GM23338 (cell line): ENCODE measurements at regions not wholly inside any gene's neighbourhood (a gene's known extent, or its start where the extent isn't known, plus 50 kb on each side); places are given as distances from the start of the nearest gene placed in this dataset.
A peak's percentile ranks its signal among the peaks of the same experiment; 100 is the strongest.

Experiments
- ATAC-seq: fragments of 200-7000 bp; cut with Tn5 transposase; 3 replicates; pipeline ENCODE4 v1.9.1; 2020
- DNase-seq: peaks from one replicate; pipeline ENCODE4 v3.0.0-alpha.2; 2015; ENCODE audit warnings: low spot score
- H2AFZ ChIP-seq: fragments of 200-600 bp; sonication (generic); 2 replicates; pipeline ENCODE4 v1.8.0; 2016; ENCODE audit warnings: antibody characterized with exemption, mild to moderate bottlenecking, moderate library complexity
- H3F3A ChIP-seq: fragments of 200-600 bp; sonication (generic); replicated peaks from 2 replicates; pipeline ENCODE4 v1.8.0; 2017; ENCODE audit warnings: antibody characterized with exemption, mixed run types, low read depth
- H3K27ac ChIP-seq: fragments of 200-600 bp; sonication (generic); 2 replicates; pipeline ENCODE4 v1.6.1; 2016; ENCODE audit warnings: low read depth
- H3K27me3 ChIP-seq: fragments of 200-600 bp; sonication (generic); 2 replicates; pipeline ENCODE4 v1.8.0; 2016; ENCODE audit warnings: mild to moderate bottlenecking, mixed run types, moderate library complexity; ENCODE audit not compliant: insufficient read depth
- H3K36me3 ChIP-seq: fragments of 200-600 bp; sonication (generic); 2 replicates; pipeline ENCODE4 v1.8.0; 2016; ENCODE audit warnings: mild to moderate bottlenecking; ENCODE audit not compliant: insufficient read depth
- H3K4me1 ChIP-seq: fragments of 200-600 bp; sonication (generic); 2 replicates; pipeline ENCODE4 v1.8.0; 2016; ENCODE audit warnings: mild to moderate bottlenecking, moderate library complexity; ENCODE audit not compliant: insufficient read depth
- H3K4me2 ChIP-seq: fragments of 200-600 bp; sonication (generic); 2 replicates; pipeline ENCODE4 v1.7.1; 2017; ENCODE audit warnings: mixed run types
- H3K4me3 ChIP-seq: fragments of 200-600 bp; sonication (generic); 2 replicates; pipeline ENCODE4 v1.6.1; 2016; ENCODE audit warnings: mixed run types
- H3K79me2 ChIP-seq: fragments of 200-600 bp; sonication (generic); replicated peaks from 2 replicates; pipeline ENCODE4 v1.8.0; 2017; ENCODE audit warnings: mild to moderate bottlenecking; ENCODE audit not compliant: insufficient read depth
- H3K9me2 ChIP-seq: fragments of 200-600 bp; sonication (generic); 2 replicates; pipeline ENCODE4 v1.8.0; 2017; ENCODE audit not compliant: insufficient read depth
- H4K20me1 ChIP-seq: fragments of 200-600 bp; sonication (generic); replicated peaks from 2 replicates; pipeline ENCODE4 v1.8.0; 2017; ENCODE audit warnings: mild to moderate bottlenecking; ENCODE audit not compliant: insufficient read depth
- H3K27ac Mint-ChIP-seq: 2 replicates; pipeline ENCODE4 v1.8.0; 2020; ENCODE audit warnings: inconsistent platforms, mild to moderate bottlenecking, moderate library complexity, mixed read lengths
- H3K27me3 Mint-ChIP-seq: 3 replicates; pipeline ENCODE4 v1.8.0; 2022; ENCODE audit warnings: low read depth, mild to moderate bottlenecking, moderate library complexity, mixed read lengths, inconsistent platforms; ENCODE audit not compliant: insufficient read depth, poor library complexity
- H3K36me3 Mint-ChIP-seq: 3 replicates; pipeline ENCODE4 v1.8.0; 2021; ENCODE audit warnings: low read depth, mild to moderate bottlenecking, inconsistent platforms, moderate library complexity, mixed read lengths
- H3K4me1 Mint-ChIP-seq: 3 replicates; pipeline ENCODE4 v1.8.0; 2020; ENCODE audit warnings: mild to moderate bottlenecking, inconsistent platforms, mixed read lengths
- H3K4me3 Mint-ChIP-seq: 3 replicates; pipeline ENCODE4 v1.8.0; 2021; ENCODE audit warnings: moderate library complexity, mild to moderate bottlenecking, inconsistent platforms, mixed read lengths
- H3K9me3 Mint-ChIP-seq: 3 replicates; pipeline ENCODE4 v1.8.0; 2020; ENCODE audit warnings: moderate library complexity, mild to moderate bottlenecking, inconsistent platforms, mixed read lengths
- CREB1 ChIP-seq: fragments of 250-450 bp; sonication (Bioruptor Pico); IDR thresholded peaks from 2 replicates; pipeline ENCODE4 v1.5.0; 2020; ENCODE audit warnings: low read depth, mild to moderate bottlenecking, moderate library complexity
- EZH2 ChIP-seq: fragments of 200-600 bp; sonication (generic); IDR thresholded peaks from one replicate; pipeline ENCODE4 v1.8.0; 2017; ENCODE audit warnings: antibody characterized with exemption, mild to moderate bottlenecking, low read depth; ENCODE audit not compliant: unreplicated experiment
- JUNB ChIP-seq: IDR thresholded peaks from one replicate; pipeline ENCODE4 v1.6.1; 2016; ENCODE audit warnings: antibody characterized with exemption; ENCODE audit not compliant: unreplicated experiment
- NANOG ChIP-seq: IDR thresholded peaks from 2 replicates; pipeline ENCODE4 v1.6.1; 2016; ENCODE audit warnings: antibody characterized with exemption, borderline replicate concordance
- TF ChIP-seq, protein P1 (sequence below): IDR thresholded peaks from 2 replicates; pipeline ENCODE4 v1.6.1; 2016; ENCODE audit warnings: antibody characterized with exemption
- TF ChIP-seq, protein P2 (sequence below): fragments of 250-450 bp; sonication (Bioruptor Pico); IDR thresholded peaks from 2 replicates; pipeline ENCODE4 v1.5.0; 2020; ENCODE audit warnings: mild to moderate bottlenecking, moderate library complexity

DNA sequence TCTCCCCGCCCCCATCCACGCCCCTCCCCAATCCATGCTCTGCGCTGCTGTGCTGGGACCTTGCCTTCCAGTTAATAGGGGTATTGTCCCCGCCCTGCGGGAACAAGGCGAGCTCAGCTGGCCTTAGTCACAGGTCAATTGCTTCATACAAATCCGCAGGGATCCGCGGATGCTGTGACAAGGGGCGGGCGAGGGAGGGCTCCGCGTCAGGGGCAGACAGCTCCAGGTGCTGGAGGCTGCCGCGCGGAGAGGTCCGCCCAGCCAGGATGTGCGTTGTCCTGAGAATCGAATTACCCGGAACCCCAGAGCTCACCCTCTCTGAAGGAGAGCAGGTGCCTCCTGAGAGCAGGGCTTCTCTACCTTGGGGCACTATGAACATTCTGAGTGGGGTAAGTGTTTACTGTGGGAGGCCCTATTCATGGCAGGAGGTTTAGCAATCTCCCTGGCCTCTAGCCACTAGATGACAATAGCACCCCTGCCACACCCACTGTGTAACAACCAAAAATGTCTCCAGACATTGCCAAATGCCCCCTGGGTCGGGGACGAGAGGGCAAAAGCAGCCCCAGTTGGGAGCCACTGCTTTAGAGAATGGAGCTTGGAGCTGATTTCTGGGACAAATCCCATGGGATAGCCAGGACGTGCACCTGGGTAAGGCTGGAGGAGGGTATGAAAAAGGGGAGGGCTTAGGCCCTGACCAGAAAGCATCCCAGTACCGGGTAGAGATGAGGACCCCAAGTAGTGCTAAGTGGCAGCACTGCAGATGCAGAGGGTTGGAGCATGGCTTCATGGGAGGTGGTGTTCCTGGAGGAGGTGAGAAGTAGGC lies 138.2 kb downstream of the CYLD start:
- Mint-ChIP-seq H3K36me3 (no peaks in the 10 kb centered on the region), H3K4me3 (peak overlapping the region; percentile 64; the same call in 2 of the 3 replicates), H3K27me3 (peaks cover 12% of the 10 kb centered on the region), H3K27ac (no peak overlapping the region), H3K4me1 (peaks cover 12% of the 10 kb centered on the region; the same call in 2 of the 3 replicates), H3K9me3 (no peaks in the 10 kb centered on the region)
- no peaks in the 10 kb centered on the region for H3K4me1 ChIP-seq
- H3K27ac ChIP-seq, result no peak overlapping the region
- H3F3A ChIP-seq, result no peaks in the 10 kb centered on the region
- peak; percentile 88 for ATAC-seq
- no peaks in the 10 kb centered on the region for H3K79me2 ChIP-seq
- no peaks in the 10 kb centered on the region for H4K20me1 ChIP-seq
- peak; percentile 77 for DNase-seq
- TF ChIP-seq, protein P1, sequence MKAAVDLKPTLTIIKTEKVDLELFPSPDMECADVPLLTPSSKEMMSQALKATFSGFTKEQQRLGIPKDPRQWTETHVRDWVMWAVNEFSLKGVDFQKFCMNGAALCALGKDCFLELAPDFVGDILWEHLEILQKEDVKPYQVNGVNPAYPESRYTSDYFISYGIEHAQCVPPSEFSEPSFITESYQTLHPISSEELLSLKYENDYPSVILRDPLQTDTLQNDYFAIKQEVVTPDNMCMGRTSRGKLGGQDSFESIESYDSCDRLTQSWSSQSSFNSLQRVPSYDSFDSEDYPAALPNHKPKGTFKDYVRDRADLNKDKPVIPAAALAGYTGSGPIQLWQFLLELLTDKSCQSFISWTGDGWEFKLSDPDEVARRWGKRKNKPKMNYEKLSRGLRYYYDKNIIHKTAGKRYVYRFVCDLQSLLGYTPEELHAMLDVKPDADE, result no peak
- TF ChIP-seq JUNB (no peak), CREB1 (CRISPR knock-in tag) (peak; percentile 53), EZH2 (no peak)
- peak overlapping the region; percentile 75 for H3K4me2 ChIP-seq
- H3K36me3 ChIP-seq, result no peaks in the 10 kb centered on the region
- H3K9me2 ChIP-seq, result no peaks in the 10 kb centered on the region
- H3K27me3 ChIP-seq, result no peaks in the 10 kb centered on the region
- peak overlapping the region; percentile 98 for H2AFZ ChIP-seq
- H3K4me3 ChIP-seq, result peak overlapping the region; percentile 54

DNA sequence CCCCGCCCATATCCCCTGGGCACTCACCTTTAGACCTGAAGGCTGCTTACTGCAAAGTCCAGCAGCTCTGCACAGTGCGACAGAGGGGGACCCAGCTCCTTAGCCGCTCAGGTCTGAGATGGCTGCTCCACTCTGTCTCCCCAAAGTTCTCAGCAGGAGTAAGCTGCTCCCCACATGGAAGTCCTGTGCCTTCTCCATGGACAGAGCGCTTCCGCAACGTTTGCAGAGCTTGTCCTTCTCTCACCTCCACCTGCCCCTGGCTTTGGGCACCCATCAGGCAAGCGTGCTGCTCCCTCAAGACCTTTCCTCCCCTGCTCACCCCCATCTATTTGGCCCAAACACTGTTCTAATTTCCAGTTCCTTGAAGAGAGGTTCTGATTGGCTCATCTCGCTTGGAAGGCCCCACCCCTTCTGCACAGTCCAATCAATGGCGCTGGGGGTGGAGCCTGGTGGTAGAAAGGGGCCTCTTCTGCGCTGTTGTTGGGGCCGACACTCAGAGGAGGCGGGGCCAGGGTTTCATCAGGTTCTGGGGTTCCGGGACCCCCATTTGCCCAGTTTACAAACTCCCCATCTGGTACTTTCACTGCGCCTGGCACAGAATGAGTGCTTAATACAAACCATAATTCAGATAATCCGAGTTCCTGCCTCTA lies 137.2 kb downstream of the CYLD start:
- Histone ChIP-seq H3K27ac (no peak overlapping the region), H3F3A (no peaks in the 10 kb centered on the region), H4K20me1 (no peaks in the 10 kb centered on the region), H3K36me3 (no peaks in the 10 kb centered on the region), H2AFZ (peak overlapping the region; percentile 98), H3K9me2 (no peaks in the 10 kb centered on the region), H3K4me2 (peak overlapping the region; percentile 75), H3K4me1 (no peaks in the 10 kb centered on the region), H3K79me2 (no peaks in the 10 kb centered on the region), H3K4me3 (peak overlapping the region; percentile 54), H3K27me3 (no peaks in the 10 kb centered on the region)
- Mint-ChIP-seq H3K4me1 (peaks cover 8% of the 10 kb centered on the region; the same call in 2 of the 3 replicates), H3K4me3 (peak overlapping the region; percentile 64; the same call in 2 of the 3 replicates), H3K9me3 (no peaks in the 10 kb centered on the region), H3K27me3 (peaks cover 10% of the 10 kb centered on the region), H3K36me3 (no peaks in the 10 kb centered on the region), H3K27ac (no peak overlapping the region)
- TF ChIP-seq NANOG, result no peak
- peak; percentile 64 for DNase-seq
- peak; percentile 69 for ATAC-seq

DNA sequence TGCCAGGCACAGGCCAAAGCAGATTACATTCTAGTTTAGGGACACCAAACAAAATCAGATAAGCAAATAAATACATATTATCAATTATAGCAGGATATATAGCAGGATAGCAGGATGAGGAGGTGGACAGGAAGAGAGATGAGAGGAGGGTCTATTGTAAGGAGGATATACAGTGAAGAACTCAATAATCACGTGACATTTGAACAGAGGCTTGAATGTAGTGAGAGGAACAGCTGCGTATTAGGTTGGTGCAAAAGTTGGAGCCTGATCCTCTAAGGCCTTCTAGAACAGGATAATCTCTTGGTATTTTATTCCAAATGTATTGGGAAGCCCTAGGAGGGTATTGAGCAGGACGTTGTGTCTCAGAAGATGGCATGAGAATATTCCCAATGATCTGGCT lies 136.7 kb downstream of the CYLD start:
- Histone ChIP-seq H3F3A (no peaks in the 10 kb centered on the region), H4K20me1 (no peaks in the 10 kb centered on the region), H3K4me3 (no peak overlapping the region), H3K27me3 (no peaks in the 10 kb centered on the region), H3K27ac (no peak overlapping the region), H3K9me2 (no peaks in the 10 kb centered on the region), H2AFZ (no peak overlapping the region; the same call in 1 of the 2 replicates), H3K4me1 (no peaks in the 10 kb centered on the region), H3K4me2 (no peak overlapping the region), H3K36me3 (no peaks in the 10 kb centered on the region), H3K79me2 (no peaks in the 10 kb centered on the region)
- peaks cover 10% of the 10 kb centered on the region for H3K27me3 Mint-ChIP-seq
- no peak overlapping the region for H3K27ac Mint-ChIP-seq
- no peaks in the 10 kb centered on the region for H3K36me3 Mint-ChIP-seq
- peaks cover 6% of the 10 kb centered on the region; the same call in 2 of the 3 replicates for H3K4me1 Mint-ChIP-seq
- H3K4me3 Mint-ChIP-seq, result no peak overlapping the region; the same call in 2 of the 3 replicates
- ATAC-seq (no peak), DNase-seq (no peak)
- H3K9me3 Mint-ChIP-seq, result no peaks in the 10 kb centered on the region
- TF ChIP-seq, protein P2, sequence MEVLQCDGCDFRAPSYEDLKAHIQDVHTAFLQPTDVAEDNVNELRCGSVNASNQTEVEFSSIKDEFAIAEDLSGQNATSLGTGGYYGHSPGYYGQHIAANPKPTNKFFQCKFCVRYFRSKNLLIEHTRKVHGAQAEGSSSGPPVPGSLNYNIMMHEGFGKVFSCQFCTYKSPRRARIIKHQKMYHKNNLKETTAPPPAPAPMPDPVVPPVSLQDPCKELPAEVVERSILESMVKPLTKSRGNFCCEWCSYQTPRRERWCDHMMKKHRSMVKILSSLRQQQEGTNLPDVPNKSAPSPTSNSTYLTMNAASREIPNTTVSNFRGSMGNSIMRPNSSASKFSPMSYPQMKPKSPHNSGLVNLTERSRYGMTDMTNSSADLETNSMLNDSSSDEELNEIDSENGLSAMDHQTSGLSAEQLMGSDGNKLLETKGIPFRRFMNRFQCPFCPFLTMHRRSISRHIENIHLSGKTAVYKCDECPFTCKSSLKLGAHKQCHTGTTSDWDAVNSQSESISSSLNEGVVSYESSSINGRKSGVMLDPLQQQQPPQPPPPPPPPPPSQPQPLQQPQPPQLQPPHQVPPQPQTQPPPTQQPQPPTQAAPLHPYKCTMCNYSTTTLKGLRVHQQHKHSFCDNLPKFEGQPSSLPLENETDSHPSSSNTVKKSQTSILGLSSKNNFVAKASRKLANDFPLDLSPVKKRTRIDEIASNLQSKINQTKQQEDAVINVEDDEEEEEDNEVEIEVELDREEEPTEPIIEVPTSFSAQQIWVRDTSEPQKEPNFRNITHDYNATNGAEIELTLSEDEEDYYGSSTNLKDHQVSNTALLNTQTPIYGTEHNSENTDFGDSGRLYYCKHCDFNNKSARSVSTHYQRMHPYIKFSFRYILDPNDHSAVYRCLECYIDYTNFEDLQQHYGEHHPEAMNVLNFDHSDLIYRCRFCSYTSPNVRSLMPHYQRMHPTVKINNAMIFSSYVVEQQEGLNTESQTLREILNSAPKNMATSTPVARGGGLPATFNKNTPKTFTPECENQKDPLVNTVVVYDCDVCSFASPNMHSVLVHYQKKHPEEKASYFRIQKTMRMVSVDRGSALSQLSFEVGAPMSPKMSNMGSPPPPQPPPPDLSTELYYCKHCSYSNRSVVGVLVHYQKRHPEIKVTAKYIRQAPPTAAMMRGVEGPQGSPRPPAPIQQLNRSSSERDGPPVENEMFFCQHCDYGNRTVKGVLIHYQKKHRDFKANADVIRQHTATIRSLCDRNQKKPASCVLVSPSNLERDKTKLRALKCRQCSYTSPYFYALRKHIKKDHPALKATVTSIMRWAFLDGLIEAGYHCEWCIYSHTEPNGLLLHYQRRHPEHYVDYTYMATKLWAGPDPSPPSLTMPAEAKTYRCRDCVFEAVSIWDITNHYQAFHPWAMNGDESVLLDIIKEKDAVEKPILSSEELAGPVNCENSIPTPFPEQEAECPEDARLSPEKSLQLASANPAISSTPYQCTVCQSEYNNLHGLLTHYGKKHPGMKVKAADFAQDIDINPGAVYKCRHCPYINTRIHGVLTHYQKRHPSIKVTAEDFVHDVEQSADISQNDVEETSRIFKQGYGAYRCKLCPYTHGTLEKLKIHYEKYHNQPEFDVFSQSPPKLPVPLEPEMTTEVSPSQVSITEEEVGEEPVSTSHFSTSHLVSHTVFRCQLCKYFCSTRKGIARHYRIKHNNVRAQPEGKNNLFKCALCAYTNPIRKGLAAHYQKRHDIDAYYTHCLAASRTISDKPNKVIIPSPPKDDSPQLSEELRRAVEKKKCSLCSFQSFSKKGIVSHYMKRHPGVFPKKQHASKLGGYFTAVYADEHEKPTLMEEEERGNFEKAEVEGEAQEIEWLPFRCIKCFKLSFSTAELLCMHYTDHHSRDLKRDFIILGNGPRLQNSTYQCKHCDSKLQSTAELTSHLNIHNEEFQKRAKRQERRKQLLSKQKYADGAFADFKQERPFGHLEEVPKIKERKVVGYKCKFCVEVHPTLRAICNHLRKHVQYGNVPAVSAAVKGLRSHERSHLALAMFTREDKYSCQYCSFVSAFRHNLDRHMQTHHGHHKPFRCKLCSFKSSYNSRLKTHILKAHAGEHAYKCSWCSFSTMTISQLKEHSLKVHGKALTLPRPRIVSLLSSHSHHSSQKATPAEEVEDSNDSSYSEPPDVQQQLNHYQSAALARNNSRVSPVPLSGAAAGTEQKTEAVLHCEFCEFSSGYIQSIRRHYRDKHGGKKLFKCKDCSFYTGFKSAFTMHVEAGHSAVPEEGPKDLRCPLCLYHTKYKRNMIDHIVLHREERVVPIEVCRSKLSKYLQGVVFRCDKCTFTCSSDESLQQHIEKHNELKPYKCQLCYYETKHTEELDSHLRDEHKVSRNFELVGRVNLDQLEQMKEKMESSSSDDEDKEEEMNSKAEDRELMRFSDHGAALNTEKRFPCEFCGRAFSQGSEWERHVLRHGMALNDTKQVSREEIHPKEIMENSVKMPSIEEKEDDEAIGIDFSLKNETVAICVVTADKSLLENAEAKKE (CRISPR knock-in tag), result no peak
